ENCODE measurements at regions not wholly inside any gene's neighbourhood (a gene's known extent, or its start where the extent isn't known, plus 50 kb on each side); places are given as distances from the start of the nearest gene placed in this dataset.
A peak's percentile ranks its signal among the peaks of the same experiment; 100 is the strongest.

GRCh38 chr2:207286106-207286505 lies 120.4 kb upstream of the KLF7 start:
- no peak for DNase-seq (ENCODE audit: low read depth in 2 of 3, low spot score in 1 of 3)

GRCh38 chr2:207288628-207289027 lies 122.9 kb upstream of the KLF7 start:
- peak; percentile 23 to 35 (median 27) for DNase-seq (ENCODE audit: low read depth in 2 of 3, low spot score in 1 of 3)

GRCh38 chr2:207289295-207290018 lies 123.7 kb upstream of the KLF7 start:
- DNase-seq (ENCODE audit: low read depth in 2 of 3, low spot score in 1 of 3) = no peak

- no peak for DNase-seq (ENCODE audit: low read depth in 2 of 3, low spot score in 1 of 3)
Observed at GRCh38 chr2:207290833-207291624, 125.3 kb upstream of the KLF7 start.

GRCh38 chr2:207291625-207292252 lies 126.0 kb upstream of the KLF7 start:
- DNase-seq (ENCODE audit: low read depth in 2 of 3, low spot score in 1 of 3) = no peak

- DNase-seq (ENCODE audit: low read depth in 2 of 3, low spot score in 1 of 3) = no peak
Observed at GRCh38 chr2:207296265-207296948, 130.7 kb upstream of the KLF7 start.

- DNase-seq (ENCODE audit: low read depth in 2 of 3, low spot score in 1 of 3) = no peak
Observed at GRCh38 chr2:207300817-207301216, 135.1 kb upstream of the KLF7 start.

- DNase-seq (ENCODE audit: low read depth in 2 of 3, low spot score in 1 of 3) = no peak
Observed at GRCh38 chr2:207304761-207305160, 139.0 kb upstream of the KLF7 start.

- no peak for DNase-seq (ENCODE audit: low read depth in 2 of 3, low spot score in 1 of 3)
Observed at GRCh38 chr2:207308519-207309224, 142.9 kb upstream of the KLF7 start.

- DNase-seq (ENCODE audit: low read depth in 2 of 3, low spot score in 1 of 3) = peak in 2 of 3 donors; percentile 33 to 46
Observed at GRCh38 chr2:207311316-207312005, 145.7 kb upstream of the KLF7 start.

GRCh38 chr2:207312006-207312356 lies 146.2 kb upstream of the KLF7 start:
- no peak for DNase-seq (ENCODE audit: low read depth in 2 of 3, low spot score in 1 of 3)

- DNase-seq (ENCODE audit: low read depth in 2 of 3, low spot score in 1 of 3) = no peak
Observed at GRCh38 chr2:207313947-207314346, 148.2 kb upstream of the KLF7 start.

GRCh38 chr2:207315131-207315530 lies 149.4 kb upstream of the KLF7 start:
- no peak for DNase-seq (ENCODE audit: low read depth in 2 of 3, low spot score in 1 of 3)

GRCh38 chr2:207316484-207316883 lies 150.7 kb upstream of the KLF7 start:
- no peak for DNase-seq (ENCODE audit: low read depth in 2 of 3, low spot score in 1 of 3)

GRCh38 chr2:207316906-207317305 lies 151.2 kb upstream of the KLF7 start:
- DNase-seq (ENCODE audit: low read depth in 2 of 3, low spot score in 1 of 3) = no peak

GRCh38 chr2:207317378-207317984 lies 151.7 kb upstream of the KLF7 start:
- DNase-seq (ENCODE audit: low read depth in 2 of 3, low spot score in 1 of 3) = no peak

- no peak for DNase-seq (ENCODE audit: low read depth in 2 of 3, low spot score in 1 of 3)
Observed at GRCh38 chr2:207318181-207318628, 152.5 kb upstream of the KLF7 start.

- DNase-seq (ENCODE audit: low read depth in 2 of 3, low spot score in 1 of 3) = no peak
Observed at GRCh38 chr2:207319316-207319715, 153.6 kb upstream of the KLF7 start.

- DNase-seq (ENCODE audit: low read depth in 2 of 3, low spot score in 1 of 3) = no peak
Observed at GRCh38 chr2:207320381-207321159, 154.8 kb upstream of the KLF7 start.

Measured in stimulated activated CD4-positive, alpha-beta T cell treated with anti-CD3 and anti-CD28 coated beads, Interleukin-12 subunit alpha, Interleukin-12 subunit beta, amount 100 ng/mL, for 48 hours (primary cell).